ENCODE measurements at regions not wholly inside any gene's neighbourhood (a gene's known extent, or its start where the extent isn't known, plus 50 kb on each side); places are given as distances from the start of the nearest gene placed in this dataset.

DNA sequence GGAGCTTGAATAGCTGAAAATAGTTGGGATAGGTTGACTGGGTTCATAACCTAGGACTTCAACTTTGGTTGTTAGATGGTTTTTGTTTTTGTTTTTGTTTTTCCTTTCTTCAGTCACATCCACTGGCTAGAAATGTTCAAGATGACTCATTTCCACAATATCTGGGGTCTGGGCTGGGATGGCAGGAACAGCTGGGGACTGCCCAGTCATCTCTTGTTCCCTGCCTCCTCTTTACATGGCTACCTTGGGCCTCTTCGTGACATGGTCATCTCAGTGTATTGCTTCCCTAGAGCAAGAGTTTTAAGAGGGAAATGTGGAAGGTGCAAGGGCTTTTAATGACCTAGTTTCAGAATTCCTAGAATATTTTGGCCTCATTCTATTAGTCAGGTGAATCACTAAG lies 915.8 kb downstream of the XPNPEP1 start:
- TF ChIP-seq CTCF (IDR thresholded peaks at IDR 0.05) (no peak), POLR2A (IDR thresholded peaks at IDR 0.05) (no peak)

Data from uterus (tissue), 2 donors.